GM19463 (cell line): ENCODE measurements at regions not wholly inside any gene's neighbourhood (a gene's known extent, or its start where the extent isn't known, plus 50 kb on each side); places are given as distances from the start of the nearest gene placed in this dataset.
"Not testable (repeated sequence)": the region's sequence is repeated elsewhere in the genome, so short reads cannot be mapped to it uniquely, and the experiment has no call there.

Experiments used
- ATAC-seq: cut with Tn5 transposase; IDR thresholded peaks from one replicate; pipeline ENCODE4 v1.9.1; 2021; ENCODE audit warnings: mild to moderate bottlenecking, moderate library complexity; ENCODE audit not compliant: unreplicated experiment

GRCh38 chr18:75694292-75694691 is 266.8 kb upstream of the SMIM21 start:
- ATAC-seq: no peak

GRCh38 chr18:75691483-75691882 is 264.0 kb upstream of the SMIM21 start:
- no peak for ATAC-seq

DNA sequence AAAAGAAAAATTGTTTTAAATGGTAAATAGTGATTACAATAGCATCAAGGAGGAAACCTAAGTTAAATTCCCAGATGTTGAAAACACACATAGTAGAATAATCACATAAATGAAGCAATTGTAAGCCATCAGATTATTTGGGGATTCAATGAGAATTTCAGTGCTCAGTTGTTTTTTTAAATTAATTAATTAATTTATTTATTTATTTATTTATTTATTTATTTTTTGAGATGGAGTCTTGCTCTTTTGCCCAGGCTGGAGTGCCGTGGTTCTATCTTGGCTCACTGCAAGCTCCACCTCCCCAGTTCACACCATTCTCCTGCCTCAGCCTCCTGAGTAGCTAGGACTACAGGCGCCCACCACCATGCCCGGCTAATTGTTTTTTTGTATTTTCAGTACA is 262.8 kb upstream of the SMIM21 start:
- not testable (repeated sequence) for ATAC-seq

DNA sequence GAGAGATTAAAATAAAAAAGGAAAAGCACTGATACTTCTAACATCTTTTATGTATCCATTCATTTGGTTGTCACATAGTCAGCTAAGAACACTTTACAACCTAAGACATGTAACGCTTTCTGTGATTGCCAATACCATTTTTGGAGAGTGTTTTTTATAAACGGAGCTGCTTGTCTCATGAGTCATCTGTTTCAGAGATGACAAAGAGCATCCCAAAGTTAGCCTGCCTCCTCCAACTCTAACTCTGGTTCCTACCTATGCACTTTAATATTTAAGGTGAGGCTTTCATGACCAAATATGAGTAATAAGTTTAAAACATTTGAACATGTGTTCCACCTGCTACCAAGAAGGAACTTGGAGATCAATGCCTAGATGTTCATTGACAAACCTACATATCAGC is 260.1 kb upstream of the SMIM21 start:
- no peak for ATAC-seq

DNA sequence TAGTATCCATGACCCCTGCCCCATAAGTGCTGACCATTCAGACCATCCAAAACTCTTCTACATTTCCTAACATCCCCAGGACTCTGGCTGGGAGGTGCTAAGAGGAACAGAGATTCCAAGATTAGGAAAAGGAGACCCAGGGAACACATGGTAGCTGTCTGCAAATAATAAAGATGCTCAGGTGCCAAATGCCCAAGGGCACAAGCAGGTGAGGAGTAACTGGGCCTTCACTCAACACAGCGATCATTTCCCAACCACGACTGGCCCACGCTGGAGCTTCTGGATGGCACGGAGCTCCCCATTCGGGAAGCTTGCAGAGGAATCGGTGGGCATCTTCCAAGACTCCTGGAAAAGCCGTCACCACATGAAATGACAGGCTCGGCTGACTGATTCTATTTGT is 255.9 kb upstream of the SMIM21 start:
- ATAC-seq: no peak

DNA sequence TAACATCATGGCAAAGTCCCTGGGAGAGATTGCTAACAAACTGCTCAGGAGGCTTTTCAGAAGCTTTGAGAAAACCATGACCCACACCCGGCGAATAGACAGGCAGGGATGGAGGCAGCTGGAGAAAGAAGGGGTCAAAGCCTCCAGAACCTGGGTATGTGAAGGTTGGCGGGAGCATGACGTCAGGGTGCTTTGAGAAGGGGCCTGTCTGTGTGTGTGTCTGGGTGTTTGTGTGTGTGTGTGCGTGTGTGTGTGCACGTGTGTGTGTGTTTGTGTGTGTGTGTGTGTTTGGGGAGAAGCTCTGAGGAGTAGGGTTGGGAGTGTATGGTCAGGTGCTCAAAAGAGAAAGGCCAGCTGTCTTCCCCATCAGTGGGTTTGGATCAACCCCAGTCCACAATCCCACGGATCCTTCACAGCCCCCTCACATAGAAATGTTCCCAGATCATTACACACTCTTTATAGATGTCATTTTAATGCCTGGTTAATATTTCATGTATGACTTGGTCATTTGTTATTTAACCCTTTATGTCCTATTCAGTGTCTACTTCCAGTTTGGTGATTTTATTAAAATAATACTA is 254.1 kb upstream of the SMIM21 start:
- ATAC-seq: no peak

GRCh38 chr18:75679331-75679730 is 251.8 kb upstream of the SMIM21 start:
- no peak for ATAC-seq

DNA sequence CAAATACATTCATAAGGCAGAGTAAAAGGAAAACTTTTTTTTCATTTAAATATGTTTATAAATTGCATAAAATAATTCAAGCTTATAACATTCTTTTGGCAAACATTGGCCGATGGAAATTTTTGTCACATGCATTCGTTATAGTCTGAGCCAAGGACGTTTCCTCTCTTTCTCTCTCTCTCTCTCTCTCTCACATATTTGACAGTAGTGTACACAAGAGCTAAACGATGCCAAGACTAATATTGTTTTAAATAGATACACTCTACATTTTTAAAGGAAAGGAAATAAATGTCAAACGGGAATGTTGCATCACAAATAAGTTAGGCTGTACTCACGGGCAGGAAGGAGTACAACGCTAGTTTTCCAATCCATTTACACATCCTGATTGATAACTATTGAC is 251.1 kb upstream of the SMIM21 start:
- no peak for ATAC-seq

- no peak for ATAC-seq
These were observed 250.4 kb upstream of the SMIM21 start for GRCh38 chr18:75677696-75678455.

DNA sequence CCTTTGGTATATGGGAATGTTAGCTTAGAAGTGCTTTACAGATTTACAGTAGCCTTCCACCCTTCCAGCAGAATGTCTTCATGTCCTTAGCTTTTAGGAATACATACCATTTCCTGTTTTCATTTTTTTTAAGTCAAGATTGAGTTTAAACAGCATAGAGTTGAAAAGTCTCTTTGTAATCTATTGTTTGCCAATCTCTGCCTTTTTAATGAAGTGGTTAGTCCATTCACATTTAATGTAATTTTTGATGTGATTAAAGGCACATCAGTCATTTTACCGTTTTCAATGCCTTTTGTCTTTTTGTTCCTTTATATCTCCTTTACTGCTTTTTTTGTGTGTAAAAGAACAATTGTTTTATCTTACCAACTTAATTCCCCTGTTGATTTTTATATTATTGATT is 233.4 kb upstream of the SMIM21 start:
- no peak for ATAC-seq

DNA sequence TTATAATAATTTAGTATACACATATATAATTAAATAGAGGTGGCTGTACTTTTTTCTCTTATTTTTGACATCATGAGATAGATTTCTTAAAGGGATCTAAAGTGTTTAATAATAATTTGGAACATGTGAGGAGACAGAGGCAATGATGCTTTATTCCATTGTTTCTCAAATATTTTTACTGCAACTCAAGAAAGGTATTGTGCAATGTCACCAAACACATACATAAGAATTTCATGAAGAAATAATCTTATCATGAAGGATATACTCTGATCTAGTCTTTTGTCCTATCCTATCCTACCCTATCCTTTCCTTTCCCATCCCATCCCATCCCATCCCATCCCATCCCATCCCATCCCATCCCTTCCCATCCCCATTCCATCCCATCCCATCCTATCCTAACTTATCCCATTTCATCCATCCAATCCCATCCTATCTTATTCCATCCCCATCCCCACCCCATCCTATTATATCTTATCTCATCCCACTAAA is 232.1 kb upstream of the SMIM21 start:
- no peak for ATAC-seq

DNA sequence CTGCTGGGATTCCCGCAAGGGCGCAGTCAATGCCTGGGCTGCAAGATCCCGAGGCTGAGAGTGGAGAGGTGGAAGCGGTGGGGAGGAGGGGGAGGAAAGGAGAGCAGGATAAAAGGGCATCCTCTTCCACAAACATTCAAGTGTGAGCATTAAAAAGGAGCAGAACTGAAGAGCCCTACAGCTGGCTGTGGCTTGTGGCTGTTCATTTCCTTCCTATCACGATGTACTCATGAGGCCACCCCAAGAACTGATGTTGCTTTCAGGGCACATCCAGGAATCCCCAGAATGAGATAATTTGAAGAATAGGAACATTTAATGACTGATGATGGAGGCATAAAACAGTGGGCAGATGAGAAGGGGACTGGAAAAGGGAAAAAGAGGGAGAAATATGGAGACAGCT is 230.8 kb upstream of the SMIM21 start:
- no peak for ATAC-seq

GRCh38 chr18:75656563-75657247 is 229.2 kb upstream of the SMIM21 start:
- no peak for ATAC-seq

DNA sequence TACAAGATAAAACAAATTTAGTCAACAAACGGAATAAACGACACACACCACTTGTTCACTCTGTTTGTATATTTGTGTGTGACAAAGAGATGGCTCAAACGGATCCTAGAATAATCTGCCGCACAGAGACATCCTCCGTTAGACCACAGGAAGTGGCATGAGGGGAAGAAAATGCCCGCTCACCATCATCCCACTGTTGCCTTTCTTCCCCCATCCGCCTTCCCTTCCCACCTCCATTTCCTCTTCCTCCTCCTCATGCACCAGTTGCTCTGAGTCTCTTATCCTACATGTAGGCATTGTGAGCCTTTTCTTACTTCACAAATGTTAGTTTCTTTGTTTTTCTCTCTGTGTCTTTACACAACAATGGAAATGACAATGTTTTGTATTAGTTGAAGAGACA is 228.5 kb upstream of the SMIM21 start:
- no peak for ATAC-seq

- no peak for ATAC-seq
These were observed 227.6 kb upstream of the SMIM21 start for GRCh38 chr18:75654851-75655751.

DNA sequence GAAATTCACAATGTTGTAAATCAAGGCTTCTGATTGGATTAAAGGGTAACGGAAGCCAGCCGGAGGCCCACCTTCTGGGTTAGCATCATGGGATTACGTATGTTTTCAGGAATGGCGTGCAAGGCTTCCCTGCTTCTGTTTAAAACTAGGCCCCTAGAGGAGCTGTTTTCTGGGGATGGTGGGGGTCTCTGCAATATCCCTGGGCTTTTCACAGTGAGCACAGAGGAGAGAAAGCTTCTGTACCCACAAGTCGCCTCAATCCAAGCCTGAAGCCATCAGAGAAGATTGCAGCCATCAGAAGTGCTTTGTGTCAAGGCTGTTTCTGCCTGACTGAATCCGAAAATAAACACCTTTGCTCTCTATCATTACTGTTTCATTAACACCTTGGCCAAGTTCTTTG is 226.9 kb upstream of the SMIM21 start:
- no peak for ATAC-seq

- ATAC-seq: no peak
These were observed 225.0 kb upstream of the SMIM21 start for GRCh38 chr18:75652528-75652927.

DNA sequence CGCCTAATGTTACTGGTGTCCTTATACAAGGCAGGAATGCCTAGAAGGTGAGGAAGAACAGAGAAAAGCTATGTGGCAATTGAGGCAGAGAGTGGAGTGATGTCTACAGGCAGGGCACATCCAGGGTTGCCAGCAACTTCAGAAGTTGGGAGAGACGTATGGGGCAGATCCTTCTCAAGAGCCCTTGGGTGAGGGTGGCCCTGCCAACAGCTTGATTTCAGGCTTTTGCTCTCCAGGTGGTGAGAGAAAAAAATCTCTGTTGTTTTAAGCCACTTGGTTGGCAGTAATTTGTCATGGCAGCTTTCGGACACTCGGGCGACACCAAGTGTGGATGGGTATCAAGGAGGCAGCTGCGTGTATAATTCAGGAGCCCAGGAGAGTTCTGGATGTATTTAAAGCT is 217.4 kb upstream of the SMIM21 start:
- no peak for ATAC-seq

GRCh38 chr18:75643083-75643482 is 215.6 kb upstream of the SMIM21 start:
- ATAC-seq: no peak

DNA sequence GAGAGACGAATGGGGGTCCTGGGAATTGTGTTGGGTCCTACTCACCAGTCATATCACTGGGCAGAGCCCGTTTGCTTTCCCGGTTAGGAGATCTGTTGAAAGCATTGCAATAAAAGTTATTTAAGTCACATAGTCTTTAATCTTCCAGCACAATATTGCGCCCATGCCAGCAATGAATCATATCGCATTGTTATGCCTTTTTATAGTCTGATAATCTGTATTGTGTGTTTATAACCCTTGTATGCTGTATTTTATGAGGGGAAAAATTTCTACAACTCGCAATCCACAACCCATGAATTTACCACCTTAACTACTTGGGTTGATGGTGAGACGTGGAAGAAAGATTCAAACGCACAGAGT is 211.9 kb upstream of the SMIM21 start:
- no peak for ATAC-seq

DNA sequence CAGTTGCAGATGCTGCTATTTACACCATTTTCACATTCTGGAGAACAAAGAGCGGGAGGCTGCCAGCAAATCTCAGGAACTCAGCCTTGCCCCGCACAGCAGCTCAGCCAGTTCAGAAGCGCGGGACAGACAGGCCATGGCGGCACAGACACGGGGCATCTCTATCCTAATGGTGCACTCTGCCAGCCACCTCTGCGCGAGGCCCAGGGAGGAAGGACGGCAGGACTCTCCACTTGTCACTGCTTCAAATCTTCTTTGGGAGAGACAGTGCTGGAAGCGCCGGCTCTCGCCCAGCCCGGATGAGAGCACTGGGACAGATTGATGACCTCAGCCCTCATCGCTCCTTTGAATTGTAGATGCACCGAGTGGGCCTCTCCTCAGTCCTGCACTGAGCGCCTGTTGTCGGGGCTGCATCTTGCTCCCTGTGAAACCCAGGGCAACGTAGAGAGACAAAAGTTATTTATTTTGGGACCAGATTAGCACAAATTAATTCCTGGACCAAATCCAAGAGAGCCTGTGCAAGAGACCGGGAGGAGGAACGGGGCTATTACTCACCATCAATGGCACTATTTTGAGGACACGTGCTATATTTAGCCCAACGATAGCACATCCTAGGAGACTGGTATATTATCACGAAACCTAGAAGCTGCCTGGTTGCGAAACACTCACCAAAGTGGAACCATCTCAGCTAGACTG is 211.4 kb upstream of the SMIM21 start:
- ATAC-seq: no peak
